GM18951 (cell line): ENCODE measurements at regions not wholly inside any gene's neighbourhood (a gene's known extent, or its start where the extent isn't known, plus 50 kb on each side); places are given as distances from the start of the nearest gene placed in this dataset.
"Not testable (repeated sequence)": the region's sequence is repeated elsewhere in the genome, so short reads cannot be mapped to it uniquely, and the experiment has no call there.

Source experiments
- POLR2A ChIP-seq: IDR thresholded peaks from 4 replicates; pipeline ENCODE4 v1.6.1; 2011; ENCODE audit warnings: mild to moderate bottlenecking; ENCODE audit not compliant: insufficient read length, insufficient read depth; ENCODE audit errors: extremely low read depth
- in situ Hi-C: fragments of 300-500 bp; cut with MboI; formaldehyde crosslinking; loops from one replicate; pipeline ENCODE4 v1.12.0; 2022; ENCODE audit warnings: low sequenced_read_pairs, mixed read lengths, inconsistent platforms; ENCODE audit not compliant: unreplicated experiment

DNA sequence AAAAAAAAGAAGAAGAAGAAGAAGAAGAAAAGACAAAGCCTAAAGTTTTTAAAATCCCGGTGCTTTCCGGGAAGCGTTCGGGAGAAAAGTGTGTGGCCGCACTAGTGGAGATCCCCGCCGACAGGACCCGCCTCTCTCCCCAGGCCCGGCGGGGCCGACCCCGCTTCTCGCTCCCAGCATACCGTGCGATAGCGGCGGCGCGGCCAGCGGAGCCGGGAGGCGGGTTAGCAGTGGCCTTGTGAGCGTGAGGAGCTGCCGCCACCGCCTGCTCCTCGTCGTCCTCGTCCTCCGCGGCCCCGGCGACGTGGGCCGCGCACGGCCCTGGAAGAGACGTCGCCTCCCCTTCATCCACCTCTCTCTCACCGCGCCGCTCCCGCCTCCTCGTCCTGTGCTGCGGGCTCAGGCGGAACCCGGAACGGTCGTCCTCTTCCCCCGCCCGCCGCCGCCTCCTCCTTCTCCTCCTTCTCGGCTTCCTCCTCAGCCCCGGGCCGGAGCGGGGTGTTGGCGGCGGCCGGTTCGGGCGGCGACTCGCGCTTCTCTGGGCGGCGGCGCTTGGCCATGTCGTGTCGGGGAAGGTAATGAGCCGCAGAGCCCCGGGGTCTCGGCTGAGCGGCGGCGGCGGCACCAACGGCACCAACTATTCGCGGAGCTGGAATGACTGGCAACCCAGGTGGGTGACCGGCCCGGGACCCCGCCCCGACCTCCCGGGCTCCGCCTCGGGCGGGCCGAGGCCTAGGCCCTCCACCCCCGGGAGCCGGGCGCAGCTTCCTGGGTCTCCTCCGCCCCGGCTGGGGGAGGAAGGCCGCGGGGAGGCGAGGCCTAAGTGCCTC lies 62.6 kb upstream of the CDR2 start:
- in situ Hi-C loops = not testable (repeated sequence)
- TF ChIP-seq POLR2A = peak; percentile 76

DNA sequence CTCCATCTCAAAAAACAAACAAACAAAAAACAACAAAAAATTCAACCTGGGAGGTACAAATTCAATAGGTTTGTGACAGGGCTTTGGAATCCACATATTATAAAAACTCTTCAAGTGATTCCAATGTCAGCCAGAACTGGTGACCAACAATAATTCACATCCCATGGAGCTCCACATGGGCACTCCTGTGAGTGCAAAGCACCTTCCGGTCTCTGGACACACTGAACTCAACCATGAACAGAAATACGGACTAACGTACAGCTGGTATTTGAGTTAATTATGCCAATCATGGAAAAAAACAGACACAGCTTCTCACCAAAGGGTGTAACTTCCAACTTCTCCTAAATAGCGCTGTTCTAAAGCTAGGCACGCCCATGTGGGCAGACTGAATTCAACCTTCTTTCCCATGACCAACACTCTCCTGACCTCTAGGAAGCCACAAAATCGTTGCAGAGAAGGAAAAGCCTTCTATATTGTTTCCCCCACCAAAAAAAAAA lies 62.0 kb upstream of the CDR2 start:
- in situ Hi-C loops = not testable (repeated sequence)

DNA sequence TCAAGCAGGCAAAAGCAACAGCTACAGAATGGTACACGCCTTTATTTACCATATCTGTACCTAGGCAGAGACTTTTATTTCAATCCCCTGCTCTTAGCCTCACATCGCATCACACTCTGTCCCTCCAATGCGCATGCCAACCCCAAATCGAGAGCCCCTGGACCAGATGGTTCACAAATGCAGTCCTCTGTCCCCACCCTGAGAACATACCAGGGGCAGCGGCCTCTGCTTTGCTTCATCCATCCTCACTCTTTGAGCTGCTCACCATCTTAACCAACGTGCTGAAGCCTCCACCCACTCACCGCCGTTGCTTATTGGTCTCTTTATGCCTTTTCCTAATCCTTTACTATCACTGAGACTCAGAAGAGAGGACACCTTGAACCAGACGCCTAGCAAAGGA lies 56.9 kb upstream of the CDR2 start:
- in situ Hi-C loops = not testable (repeated sequence)

DNA sequence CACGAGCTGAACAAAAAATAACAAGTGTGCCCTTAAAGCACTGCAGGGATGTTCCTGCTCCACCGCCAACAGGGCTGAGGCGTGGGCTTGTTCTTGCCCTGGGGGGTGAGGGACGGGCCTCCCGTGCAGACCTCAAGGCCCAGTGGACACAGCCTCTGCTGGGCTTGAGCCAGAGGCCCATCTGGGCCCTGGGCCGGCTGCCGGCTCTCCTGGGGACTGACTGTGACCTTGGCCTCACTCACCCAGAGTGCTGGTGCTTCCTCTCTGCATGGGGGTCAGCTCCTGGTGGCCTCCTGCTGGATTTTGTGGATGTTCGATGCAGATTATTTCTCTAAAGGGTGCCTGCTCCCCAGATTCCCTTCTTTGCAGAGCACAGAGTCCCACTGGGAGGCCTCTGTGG lies 54.2 kb upstream of the CDR2 start:
- TF ChIP-seq POLR2A = no peak
- in situ Hi-C loops = no loop called here

DNA sequence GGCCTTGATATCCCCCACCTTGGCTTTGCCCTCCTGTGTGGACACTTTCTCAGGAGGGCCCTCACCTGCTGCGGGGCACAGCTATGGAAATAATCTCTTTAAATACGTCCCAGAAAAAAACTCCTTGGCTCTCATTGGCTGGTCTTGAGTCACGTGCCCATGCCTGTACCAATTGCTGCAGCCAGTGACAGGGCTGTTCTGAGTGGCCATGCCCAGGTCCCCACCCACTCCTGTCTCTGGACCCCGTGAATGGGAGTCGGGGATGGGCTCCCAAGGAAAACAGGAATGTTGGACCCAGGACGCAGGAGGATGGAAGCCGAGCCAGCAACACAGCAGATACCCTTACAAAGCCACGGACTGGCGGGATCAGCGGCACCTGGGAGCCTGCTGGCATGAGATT lies 53.1 kb upstream of the CDR2 start:
- in situ Hi-C loops = no loop called here
- no peak for TF ChIP-seq POLR2A

DNA sequence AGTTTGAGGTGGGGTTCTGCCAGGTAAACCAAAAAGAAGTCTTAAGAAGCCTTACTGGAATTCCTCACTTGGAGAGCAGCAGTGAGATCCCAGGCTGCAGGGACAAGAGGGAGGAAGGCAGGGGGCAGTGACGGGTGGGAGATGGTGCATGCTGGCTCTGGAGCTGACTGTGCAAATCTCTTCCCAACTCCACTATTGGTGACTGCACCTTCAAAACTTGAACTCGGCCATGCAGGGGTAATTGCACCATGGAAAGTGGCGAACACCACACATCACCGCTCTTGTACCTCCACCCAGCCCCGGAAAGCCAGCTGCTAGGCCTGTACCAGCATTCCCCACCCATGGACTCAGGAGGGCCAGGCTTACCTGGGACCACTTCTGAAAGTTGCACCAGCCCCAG lies 51.4 kb upstream of the CDR2 start:
- in situ Hi-C loops = no loop called here

DNA sequence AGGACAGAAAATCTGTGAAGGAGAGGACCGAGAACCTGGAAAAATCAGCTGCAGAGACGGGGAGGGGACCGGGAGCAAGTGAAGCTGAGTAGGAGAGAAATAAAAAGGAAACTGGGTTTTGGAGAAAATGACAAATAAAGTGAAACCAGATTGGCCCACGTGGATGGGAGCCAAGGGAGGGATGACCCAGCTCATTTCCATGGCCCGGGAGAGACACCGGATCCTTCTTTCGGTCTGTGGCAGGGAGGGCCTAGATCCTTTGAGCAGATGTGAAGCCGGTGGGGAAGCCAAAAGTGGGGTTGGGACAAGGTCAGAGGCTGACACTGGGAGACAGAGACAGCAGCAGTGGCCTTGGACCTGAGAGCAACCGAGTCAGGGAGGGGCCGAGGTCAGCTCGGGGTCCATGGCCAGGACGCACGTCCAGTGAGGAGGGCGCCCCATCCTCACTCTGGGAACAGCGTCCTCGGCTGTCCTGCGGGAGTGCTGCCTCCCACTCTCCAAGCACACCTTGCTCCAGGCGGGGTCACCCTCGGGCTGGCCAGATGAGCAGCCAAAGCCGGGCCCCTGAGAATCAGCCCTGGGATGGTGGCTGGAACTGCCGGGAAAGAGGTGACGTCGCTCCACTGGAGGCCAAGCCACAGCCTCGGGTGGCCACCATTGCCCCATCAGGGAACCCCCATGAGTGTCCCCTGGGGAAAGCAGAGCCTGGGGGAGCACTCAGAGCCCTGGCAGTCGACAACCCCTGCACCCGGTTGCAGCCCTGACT lies 50.8 kb upstream of the CDR2 start:
- in situ Hi-C loops = no loop called here
- no peak for TF ChIP-seq POLR2A

More for the DNA sequence above, 51.4 kb upstream of the CDR2 start:
- TF ChIP-seq POLR2A = no peak

DNA sequence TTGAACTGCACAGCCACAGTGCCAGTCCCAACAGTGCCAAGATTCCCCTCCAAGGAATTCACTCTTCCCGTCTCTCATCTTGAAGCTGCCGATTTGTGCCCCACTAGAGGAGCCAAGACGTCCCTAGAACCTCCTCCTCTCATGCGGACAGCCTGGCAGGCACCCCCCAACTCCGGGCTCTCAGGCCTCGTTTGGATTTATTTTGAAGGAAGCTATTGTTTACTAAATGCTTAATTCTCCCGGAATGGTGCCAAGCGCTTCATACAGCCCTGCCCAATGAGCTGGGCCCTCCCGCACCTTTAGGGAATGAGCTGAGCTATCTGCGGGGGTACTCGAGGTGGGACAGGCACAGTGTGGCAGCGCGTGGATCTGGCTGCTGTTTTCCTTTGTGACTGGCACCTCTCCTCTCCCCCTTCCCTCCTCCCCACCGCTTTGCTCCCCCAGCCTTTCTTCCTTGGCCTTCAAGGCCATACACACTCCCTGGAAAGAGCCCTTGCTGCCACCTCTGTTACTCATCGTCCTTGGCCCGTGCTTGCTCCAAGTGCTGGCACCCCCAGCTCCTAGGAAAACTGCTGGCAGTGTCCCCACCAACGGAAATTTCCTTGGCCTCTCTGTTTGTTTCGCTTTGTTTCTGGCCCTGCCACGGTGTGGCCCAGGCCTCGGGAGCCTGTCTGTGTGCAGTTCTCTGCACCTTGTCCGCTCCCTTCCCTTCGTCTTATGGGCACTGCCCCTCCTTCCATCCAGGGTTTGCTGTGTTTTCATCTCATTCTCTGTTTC lies 49.9 kb upstream of the CDR2 start:
- no peak for TF ChIP-seq POLR2A
- in situ Hi-C loops = no loop called here
